Rectal smooth muscle tissue (tissue), 1 donor: ENCODE measurements at regions not wholly inside any gene's neighbourhood (a gene's known extent, or its start where the extent isn't known, plus 50 kb on each side); places are given as distances from the start of the nearest gene placed in this dataset.
"Not testable (repeated sequence)": the region's sequence is repeated elsewhere in the genome, so short reads cannot be mapped to it uniquely, and the experiment has no call there.

Experiments
- H3K27ac ChIP-seq: one replicate; pipeline ENCODE4 v1.7.0; 2013; ENCODE audit warnings: low read depth, low read length, inconsistent platforms
- H3K27me3 ChIP-seq: one replicate; pipeline ENCODE4 v1.7.0; 2013; ENCODE audit warnings: low read length; ENCODE audit not compliant: control insufficient read depth, insufficient read depth
- H3K36me3 ChIP-seq: one replicate; pipeline ENCODE4 v1.7.0; 2013; ENCODE audit warnings: low read length; ENCODE audit not compliant: control insufficient read depth, insufficient read depth
- H3K4me1 ChIP-seq: one replicate; pipeline ENCODE4 v1.7.0; 2013; ENCODE audit warnings: low read length; ENCODE audit not compliant: control insufficient read depth, insufficient read depth
- H3K4me3 ChIP-seq: one replicate; pipeline ENCODE4 v1.7.0; 2013; ENCODE audit warnings: low read length
- H3K9ac ChIP-seq: one replicate; pipeline ENCODE4 v1.7.0; 2013; ENCODE audit warnings: low read length

DNA sequence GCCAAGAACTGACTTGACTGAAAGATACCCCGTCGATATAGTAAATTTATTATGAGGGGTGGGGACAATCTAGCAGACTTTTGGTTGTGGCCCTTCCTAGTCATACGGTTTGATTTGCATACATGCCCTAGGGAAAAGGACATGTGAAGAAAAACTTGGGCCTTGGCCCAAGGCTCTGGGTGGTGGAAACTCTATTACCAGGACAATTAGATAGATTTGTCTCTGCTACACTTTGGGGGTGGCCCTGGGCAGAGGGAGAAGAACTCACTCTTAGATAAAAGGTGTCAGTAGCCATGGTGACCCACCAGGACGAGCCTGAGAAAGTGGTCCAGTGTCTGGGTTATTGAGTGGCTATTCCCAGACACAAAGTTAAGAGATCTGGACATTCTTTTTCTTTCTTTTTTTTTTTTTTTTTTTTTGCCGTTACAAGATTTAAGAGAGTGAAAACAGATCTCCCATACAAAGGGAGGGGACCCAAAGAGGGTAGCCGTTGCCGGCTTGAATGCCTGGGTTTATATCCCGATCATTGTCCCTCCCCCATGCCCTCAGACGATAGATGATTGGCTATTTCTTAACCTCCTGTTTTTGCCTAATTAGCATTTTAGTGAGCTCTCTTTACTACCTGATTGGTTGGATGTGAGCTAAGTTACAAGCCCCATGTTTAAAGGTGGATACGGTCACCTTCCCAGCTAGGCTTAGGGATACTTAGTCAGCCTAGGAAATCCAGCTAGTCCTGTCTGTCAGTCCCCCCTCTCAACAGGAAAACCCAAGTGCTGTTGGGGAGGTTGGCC lies 96.4 kb upstream of the SMAD3 start:
- Histone ChIP-seq H3K36me3 (no peaks in the 10 kb centered on the region), H3K27me3 (no peaks in the 10 kb centered on the region), H3K9ac (no peak overlapping the region), H3K4me1 (no peaks in the 10 kb centered on the region), H3K4me3 (no peak overlapping the region), H3K27ac (no peak overlapping the region)

GRCh38 chr15:66974131-66974530 lies 91.3 kb upstream of the SMAD3 start:
- H3K36me3 ChIP-seq, H3K4me3 ChIP-seq, H3K27ac ChIP-seq, H3K4me1 ChIP-seq, H3K9ac ChIP-seq, H3K27me3 ChIP-seq: not testable (repeated sequence)

GRCh38 chr15:66976106-66976640 lies 89.2 kb upstream of the SMAD3 start:
- H3K36me3 ChIP-seq, H3K9ac ChIP-seq, H3K4me3 ChIP-seq, H3K27me3 ChIP-seq, H3K27ac ChIP-seq, H3K4me1 ChIP-seq: not testable (repeated sequence)

DNA sequence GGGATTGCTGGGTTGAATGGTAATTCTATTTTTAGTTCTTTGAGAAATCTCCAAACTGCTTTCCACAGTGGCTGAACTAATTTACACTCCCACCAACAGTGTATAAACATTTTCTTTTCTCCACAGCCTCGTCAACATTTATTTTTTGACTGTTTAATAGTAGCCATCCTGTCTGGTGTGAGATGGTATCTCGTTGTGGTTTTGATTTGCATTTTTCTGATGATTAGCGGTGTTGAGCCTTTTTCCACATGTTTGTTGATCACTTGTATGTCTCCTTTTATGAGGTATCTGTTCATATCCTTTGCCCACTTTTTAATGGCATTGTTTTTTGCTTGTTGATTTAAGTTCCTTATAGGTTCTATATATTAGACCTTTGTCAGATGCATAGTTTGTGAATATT lies 85.1 kb upstream of the SMAD3 start:
- not testable (repeated sequence) for H3K9ac ChIP-seq, H3K27ac ChIP-seq, H3K4me3 ChIP-seq, H3K4me1 ChIP-seq, H3K36me3 ChIP-seq, H3K27me3 ChIP-seq

- Histone ChIP-seq H3K4me1 (no peaks in the 10 kb centered on the region), H3K27ac (no peak overlapping the region), H3K9ac (no peak overlapping the region), H3K36me3 (no peaks in the 10 kb centered on the region), H3K4me3 (no peak overlapping the region), H3K27me3 (no peaks in the 10 kb centered on the region)
Measured at GRCh38 chr15:66981771-66982170, 83.6 kb upstream of the SMAD3 start.

DNA sequence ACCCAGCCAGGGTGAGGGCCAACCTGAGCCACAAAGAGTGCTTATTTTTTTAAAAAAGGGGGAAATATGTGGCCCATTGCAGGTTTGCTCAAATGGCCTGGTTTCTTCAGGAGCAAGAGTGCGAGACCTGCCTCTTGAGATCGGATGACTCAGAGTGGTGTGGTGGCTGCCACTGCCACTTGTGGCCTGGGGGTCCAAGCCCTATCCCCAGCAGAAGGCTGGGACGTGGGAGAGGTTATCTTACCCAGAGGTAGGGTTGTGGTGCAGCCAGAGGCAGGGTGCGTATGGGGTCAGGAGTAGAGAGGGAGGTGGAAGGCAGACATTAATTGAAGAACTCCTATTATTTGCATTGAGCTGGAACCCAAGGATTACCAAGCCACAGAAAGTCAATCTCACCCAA lies 83.2 kb upstream of the SMAD3 start:
- no peaks in the 10 kb centered on the region for H3K36me3 ChIP-seq
- H3K27ac ChIP-seq = no peak overlapping the region
- no peaks in the 10 kb centered on the region for H3K4me1 ChIP-seq
- no peak overlapping the region for H3K9ac ChIP-seq
- no peaks in the 10 kb centered on the region for H3K27me3 ChIP-seq
- no peak overlapping the region for H3K4me3 ChIP-seq

DNA sequence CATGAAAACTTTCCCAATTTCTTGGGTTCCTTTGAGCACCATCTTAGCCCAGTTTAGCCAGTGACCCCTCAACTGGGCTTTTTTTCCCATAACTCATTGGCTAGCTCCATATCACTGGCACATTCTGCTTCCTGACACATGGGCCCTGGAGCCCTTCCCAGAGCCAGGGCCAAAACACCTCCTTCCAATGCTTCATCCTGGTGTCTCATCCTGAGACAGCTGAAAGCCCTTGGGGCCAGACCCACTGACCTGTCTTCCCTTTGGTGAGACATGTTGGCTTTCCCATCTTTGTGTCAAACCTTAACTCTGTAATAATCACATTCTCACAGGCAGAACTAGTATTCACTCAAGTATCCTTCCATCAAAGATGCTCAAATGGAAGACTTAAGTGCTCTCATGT lies 82.6 kb upstream of the SMAD3 start:
- Histone ChIP-seq H3K4me1 (no peaks in the 10 kb centered on the region), H3K27ac (no peak overlapping the region), H3K4me3 (no peak overlapping the region), H3K27me3 (no peaks in the 10 kb centered on the region), H3K9ac (no peak overlapping the region), H3K36me3 (no peaks in the 10 kb centered on the region)

- Histone ChIP-seq H3K36me3 (no peaks in the 10 kb centered on the region), H3K27me3 (no peaks in the 10 kb centered on the region), H3K27ac (no peak overlapping the region)
Measured at GRCh38 chr15:66985653-66986052, 79.7 kb upstream of the SMAD3 start.

GRCh38 chr15:66986951-66987350 lies 78.5 kb upstream of the SMAD3 start:
- Histone ChIP-seq H3K4me3 (no peak overlapping the region), H3K4me1 (no peaks in the 10 kb centered on the region), H3K27ac (no peak overlapping the region), H3K36me3 (no peaks in the 10 kb centered on the region), H3K9ac (no peak overlapping the region), H3K27me3 (no peaks in the 10 kb centered on the region)

More at GRCh38 chr15:66985653-66986052, 79.7 kb upstream of the SMAD3 start:
- Histone ChIP-seq H3K9ac (no peak overlapping the region), H3K4me3 (no peak overlapping the region), H3K4me1 (no peaks in the 10 kb centered on the region)

DNA sequence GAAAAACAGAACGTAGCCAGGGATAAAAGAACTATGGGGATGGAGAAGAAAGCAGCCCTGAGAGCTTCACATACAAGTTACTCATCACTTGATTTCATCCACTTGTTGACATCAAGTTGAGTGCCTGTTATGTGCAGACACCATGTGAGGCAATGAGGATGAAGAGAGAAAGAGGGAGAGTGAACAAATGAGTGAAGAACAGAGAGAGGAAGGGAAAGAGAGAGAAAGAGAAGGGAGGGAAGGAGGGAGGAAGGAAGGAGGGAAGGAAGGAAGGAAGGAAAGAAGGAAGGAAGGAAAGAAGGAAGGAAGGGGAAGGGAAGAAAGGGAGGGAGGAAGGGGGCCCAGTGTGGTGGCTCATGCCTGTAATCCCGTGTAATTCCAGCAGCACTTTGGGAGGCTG lies 72.3 kb upstream of the SMAD3 start:
- Histone ChIP-seq H3K36me3 (no peaks in the 10 kb centered on the region), H3K4me3 (no peak overlapping the region), H3K27ac (no peak overlapping the region), H3K9ac (no peak overlapping the region), H3K4me1 (no peaks in the 10 kb centered on the region), H3K27me3 (no peaks in the 10 kb centered on the region)

GRCh38 chr15:66993874-66994696 lies 71.3 kb upstream of the SMAD3 start:
- Histone ChIP-seq H3K4me3 (no peak overlapping the region), H3K36me3 (no peaks in the 10 kb centered on the region), H3K9ac (no peak overlapping the region), H3K4me1 (no peaks in the 10 kb centered on the region), H3K27me3 (no peaks in the 10 kb centered on the region), H3K27ac (no peak overlapping the region)

GRCh38 chr15:66994927-66995656 lies 70.3 kb upstream of the SMAD3 start:
- no peak overlapping the region for H3K9ac ChIP-seq
- no peaks in the 10 kb centered on the region for H3K4me1 ChIP-seq
- no peaks in the 10 kb centered on the region for H3K27me3 ChIP-seq
- no peak overlapping the region for H3K4me3 ChIP-seq
- no peak overlapping the region for H3K27ac ChIP-seq
- H3K36me3 ChIP-seq = no peaks in the 10 kb centered on the region
